GM12873 (cell line): ENCODE measurements at regions not wholly inside any gene's neighbourhood (a gene's known extent, or its start where the extent isn't known, plus 50 kb on each side); places are given as distances from the start of the nearest gene placed in this dataset.

Experiments used
- TF ChIP-seq, protein P1 (sequence below): IDR thresholded peaks from 2 replicates; pipeline ENCODE4 v1.5.1; 2012; ENCODE audit warnings: low read depth, mild to moderate bottlenecking, moderate library complexity, low read length, control low read depth; ENCODE audit not compliant: insufficient read depth; ENCODE audit errors: missing control alignments

DNA sequence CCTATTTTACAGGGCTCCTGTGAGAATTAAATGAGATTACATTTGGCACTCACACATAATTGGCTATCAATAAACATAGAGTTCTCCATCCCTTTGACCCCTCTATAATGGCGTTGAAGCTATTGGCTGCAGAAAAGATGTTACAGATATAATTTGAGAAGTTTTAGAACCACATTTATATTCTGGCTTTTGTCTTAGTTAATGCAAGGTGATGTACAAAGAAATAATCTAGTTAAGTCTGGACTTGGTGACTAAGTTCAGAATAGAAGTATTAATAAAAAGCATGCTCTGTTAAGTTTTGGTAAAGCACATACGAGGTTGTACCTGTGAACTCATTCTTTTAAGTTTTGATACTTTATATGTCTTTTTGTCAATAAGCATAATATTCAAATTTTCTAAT, 187.1 kb upstream of the HMGA2 start:
- TF ChIP-seq, protein P1, sequence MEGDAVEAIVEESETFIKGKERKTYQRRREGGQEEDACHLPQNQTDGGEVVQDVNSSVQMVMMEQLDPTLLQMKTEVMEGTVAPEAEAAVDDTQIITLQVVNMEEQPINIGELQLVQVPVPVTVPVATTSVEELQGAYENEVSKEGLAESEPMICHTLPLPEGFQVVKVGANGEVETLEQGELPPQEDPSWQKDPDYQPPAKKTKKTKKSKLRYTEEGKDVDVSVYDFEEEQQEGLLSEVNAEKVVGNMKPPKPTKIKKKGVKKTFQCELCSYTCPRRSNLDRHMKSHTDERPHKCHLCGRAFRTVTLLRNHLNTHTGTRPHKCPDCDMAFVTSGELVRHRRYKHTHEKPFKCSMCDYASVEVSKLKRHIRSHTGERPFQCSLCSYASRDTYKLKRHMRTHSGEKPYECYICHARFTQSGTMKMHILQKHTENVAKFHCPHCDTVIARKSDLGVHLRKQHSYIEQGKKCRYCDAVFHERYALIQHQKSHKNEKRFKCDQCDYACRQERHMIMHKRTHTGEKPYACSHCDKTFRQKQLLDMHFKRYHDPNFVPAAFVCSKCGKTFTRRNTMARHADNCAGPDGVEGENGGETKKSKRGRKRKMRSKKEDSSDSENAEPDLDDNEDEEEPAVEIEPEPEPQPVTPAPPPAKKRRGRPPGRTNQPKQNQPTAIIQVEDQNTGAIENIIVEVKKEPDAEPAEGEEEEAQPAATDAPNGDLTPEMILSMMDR: no peak

DNA sequence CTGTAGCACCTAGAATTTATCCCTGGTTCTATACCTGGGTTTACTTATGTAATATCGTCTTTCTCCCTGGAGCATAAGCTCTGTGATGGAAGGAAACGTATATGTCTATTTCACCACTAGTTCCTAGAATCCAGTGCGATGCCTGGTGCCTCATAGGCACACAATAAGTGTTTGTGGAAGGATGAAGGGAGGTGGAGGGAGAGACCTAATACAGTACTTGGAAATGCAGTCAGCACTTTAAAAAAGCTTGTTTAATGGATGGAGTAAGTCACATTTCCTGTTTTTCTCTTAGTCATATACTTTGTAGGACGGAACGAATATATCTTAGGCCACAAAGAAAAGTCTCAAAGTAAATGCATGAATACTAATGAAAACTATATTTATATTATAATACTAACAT, 186.5 kb upstream of the HMGA2 start:
- TF ChIP-seq, protein P1: no peak

DNA sequence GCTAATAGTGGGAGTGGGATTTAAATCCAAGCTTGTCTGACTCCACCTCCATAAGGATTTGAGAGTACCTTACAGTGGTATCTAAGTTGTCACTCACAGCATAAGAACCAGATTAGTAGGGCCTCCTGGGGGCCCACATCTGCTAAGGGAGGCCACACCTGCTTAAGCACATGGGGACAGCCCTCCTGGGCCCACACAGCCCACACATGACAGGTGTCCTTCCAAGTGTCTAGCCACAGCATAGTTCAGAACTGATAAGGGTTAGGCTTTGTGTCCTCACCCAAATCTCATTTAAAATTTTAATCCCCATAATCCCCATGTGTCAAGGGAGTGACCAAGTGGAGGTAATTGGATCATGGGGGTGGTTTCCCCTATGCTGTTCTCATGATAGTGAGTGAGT, 186.0 kb upstream of the HMGA2 start:
- TF ChIP-seq, protein P1: no peak

DNA sequence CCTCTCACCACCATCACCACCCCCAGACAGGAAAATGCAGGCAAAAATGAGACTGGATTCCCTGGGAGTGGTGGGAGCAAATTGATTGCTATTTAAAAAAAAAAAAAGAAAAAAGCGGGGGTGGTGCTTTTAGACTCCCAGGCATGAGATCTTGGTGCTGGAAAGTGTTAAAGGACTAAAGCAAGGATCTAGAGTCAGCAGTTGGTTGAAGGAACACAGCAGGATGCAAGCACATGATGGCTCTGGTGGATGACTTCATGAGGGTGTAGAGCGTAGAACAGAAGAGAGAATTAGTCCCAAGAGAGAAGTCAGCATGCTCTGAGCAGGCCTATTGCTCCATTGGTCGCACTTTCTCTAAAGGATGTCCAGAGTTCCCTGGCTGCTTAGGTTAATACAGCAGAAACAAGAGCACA, 183.8 kb upstream of the HMGA2 start:
- TF ChIP-seq, protein P1: no peak

DNA sequence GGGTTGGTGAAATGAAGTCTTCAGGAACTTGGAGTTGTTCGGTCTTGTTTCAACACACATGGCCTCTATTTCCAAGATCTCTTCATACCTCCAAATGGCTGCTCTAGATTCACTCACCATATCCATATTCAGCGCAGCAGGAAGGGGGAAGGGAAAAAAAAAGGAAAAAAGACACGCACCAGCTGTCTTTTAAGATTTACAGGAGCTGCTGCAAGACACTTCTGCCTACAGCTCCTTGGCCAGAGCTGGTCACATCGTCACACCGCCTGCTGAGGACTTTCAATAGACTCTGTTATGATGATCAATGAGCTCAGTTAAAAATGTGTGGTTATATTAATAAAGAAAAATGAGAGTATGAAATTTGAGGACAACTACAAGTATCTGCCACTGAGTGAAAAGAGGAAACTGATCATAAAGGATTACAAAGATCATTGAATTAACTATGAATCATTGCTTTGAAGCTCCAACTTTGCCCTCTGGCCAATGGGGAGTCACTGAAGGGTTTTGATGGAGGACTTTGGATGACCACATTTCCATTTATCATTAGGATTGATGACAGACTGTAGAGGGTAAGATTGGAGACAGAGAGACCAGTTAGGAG, 182.1 kb upstream of the HMGA2 start:
- TF ChIP-seq, protein P1: no peak

DNA sequence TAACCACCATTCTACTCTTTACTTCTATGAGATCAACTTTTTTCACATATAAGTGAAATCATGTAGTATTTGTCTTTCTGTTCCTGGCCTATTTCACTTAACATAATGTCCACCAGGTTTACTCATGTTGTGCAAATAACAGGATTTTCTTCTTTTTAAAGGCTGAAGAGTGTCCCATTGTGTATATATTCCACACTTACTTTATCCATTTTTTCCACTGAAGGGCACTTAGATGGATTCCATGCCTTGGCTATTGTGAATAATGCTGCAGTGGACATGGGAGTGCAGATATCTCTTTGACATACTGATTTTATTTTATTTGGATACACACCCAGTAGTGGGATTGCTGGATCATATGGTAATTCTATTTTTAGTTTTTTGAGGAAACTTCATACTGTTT, 181.1 kb upstream of the HMGA2 start:
- TF ChIP-seq, protein P1: no peak

DNA sequence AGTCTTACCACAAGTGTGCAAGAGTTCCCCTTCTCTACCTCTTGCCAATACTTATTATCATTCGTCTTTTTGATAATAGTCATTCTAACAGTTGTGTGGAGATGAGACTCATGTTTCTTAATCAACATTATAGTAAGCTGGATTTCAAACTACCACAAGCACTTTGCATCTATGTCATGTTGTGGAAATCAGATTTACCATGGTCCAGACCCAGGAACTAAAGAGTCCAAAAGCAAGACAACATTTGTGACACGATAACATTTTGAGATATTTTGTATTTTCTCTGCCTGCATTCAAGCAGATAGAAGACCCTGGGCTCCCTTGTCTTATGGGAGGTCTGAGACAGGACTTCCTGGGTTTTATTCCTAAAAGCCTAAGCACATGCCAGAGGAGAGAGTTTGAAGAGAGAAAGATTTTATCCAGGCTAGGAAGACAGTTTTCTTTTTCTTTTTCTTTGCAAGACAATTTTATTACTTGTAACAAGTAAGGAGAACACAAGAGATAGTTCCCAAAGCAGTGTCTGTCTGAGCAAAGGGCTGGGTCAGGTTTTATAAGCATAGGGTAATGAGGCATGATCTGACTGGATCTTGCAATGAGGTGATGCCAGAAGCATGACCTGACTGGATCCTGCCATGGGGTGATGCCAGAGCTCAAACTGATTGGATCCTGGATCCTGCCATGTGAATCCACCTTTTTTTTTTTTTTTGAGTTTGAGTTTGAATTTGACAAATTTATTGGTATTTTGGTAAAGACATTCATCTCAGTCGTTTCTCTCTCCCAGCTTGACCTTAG, 180.5 kb upstream of the HMGA2 start:
- TF ChIP-seq, protein P1: no peak
